GM18499 (cell line): ENCODE measurements at regions not wholly inside any gene's neighbourhood (a gene's known extent, or its start where the extent isn't known, plus 50 kb on each side); places are given as distances from the start of the nearest gene placed in this dataset.
"Not testable (repeated sequence)": the region's sequence is repeated elsewhere in the genome, so short reads cannot be mapped to it uniquely, and the experiment has no call there.

ENCODE experiments used
- ATAC-seq: cut with Tn5 transposase; IDR thresholded peaks from one replicate; pipeline ENCODE4 v1.9.1; 2021; ENCODE audit warnings: moderate number of reproducible peaks; ENCODE audit not compliant: insufficient read depth, unreplicated experiment

DNA sequence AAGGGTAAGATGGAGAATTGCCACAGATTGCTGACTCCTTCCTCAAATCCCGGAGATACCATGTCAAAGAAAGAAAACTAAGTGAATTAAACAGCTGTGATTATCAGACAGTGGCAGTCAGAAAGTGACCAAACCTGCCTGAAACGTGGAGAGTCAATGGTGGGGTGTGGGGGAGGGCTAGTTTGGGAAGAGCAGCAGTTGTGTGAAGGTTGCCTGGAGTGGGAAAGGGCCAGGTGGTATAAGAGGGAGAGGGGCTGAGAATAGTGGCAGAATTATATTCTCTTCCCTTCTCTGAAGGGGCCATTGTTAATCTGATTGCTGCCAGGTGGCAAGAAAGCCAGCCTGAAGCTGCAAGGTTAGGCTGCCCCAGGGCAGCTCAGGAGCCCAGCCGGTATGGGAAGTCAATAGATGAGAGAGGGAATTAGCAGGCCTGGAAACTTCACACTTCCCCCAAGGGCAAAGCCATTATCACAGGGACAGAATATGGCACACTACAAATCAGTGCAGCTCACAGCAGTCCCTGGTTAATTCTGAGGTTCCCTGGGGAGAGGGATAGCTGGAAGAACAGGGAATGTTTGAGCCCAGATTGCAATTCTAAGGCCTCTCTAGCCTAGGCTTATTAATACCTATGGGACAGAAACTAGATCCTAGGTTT lies 83.9 kb upstream of the ITGB1 start:
- ATAC-seq: no peak

DNA sequence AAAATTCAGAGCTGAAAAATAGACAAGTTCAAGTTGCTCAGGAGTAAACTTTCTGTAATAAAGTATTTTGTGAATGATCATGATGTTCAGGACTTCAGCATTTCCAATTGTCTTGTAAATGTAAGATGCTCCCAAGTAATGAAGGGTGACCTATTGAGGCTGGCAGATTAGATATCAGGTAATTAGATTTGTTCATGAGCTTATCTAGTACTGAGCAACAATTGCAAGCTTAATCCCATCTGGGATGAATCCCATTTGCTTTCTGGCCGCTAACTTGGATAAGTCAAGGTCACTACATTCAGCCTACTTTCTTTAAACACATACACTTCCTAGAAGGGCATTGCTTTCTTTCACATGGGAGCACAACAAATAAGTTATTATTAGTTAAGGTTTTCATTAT lies 82.4 kb upstream of the ITGB1 start:
- ATAC-seq: no peak

DNA sequence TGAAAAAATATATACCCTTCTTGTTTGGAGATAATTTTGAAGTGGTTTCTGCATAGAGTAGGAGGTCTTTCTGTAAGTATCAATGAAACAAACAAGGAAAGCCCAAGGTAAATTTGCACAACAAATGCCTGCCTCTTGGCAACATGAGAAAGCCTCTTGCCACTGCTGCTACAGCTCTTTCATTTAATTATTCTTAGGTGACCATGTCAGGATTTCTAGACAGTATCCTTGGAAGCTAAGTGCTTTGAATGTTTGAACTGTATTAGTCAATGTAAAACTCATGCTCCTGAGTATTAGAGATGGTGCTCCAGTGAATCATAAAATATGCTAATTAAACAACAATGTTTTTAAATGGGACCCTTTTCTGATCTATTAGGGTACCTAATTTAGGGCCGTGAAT lies 81.2 kb upstream of the ITGB1 start:
- no peak for ATAC-seq

DNA sequence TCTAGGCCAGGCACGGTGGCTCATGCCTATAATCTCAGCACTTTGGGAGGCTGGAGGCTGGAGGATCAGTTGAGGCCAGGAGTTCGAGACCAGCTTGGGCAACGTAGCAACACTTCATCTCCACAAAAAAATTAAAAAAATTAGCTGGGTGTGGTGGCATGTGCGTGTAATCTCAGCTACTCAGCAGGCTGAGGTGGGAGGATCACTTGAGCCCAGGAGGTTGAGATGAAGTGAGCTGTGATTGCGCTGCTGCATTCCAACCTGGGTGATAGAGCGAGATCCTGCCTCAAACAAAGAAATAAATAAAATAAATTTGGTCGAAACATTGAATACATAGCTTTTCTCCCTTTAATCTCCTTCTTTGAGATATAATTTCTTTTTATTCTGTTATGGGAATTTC lies 80.6 kb upstream of the ITGB1 start:
- ATAC-seq: no peak

DNA sequence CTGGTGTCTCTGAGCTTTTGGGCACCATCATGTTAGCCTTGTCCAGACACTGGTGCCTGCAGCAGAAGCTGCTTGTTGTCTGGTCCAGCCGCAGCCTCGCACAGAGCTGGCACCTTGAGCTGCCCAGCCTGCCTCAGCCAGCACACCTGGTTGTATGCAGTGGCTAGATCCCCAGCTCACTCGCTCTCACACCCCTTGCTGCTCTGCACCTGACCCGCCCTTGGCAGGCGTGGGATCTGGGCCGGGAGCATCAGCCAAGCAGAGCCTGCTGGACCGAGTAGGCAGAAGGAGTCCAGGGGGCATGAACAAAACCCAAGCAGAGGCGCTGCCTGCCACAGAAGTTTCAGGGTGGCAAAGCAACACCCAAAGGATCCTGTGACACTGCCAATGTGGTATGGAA lies 79.7 kb upstream of the ITGB1 start:
- no peak for ATAC-seq

DNA sequence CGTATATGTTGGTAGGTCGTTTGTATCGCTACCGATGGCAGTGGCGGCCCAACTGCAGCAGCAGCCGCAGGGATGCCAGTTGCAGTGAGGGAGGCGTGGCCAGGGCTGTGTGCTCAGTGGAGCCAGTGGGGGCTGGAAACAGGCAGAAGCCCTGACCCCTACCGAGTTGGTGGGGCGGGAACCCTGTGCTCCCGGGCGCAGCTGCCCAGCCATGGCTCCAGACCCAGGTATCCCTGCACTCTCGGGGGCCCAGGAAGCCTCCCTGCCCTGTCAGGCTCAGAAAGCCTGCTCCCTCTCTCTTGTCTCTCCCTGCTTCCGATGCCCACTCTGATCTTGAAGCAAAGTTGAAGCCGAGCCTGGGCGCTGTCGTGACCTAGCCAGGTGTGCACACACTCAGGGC lies 78.6 kb upstream of the ITGB1 start:
- ATAC-seq: no peak

DNA sequence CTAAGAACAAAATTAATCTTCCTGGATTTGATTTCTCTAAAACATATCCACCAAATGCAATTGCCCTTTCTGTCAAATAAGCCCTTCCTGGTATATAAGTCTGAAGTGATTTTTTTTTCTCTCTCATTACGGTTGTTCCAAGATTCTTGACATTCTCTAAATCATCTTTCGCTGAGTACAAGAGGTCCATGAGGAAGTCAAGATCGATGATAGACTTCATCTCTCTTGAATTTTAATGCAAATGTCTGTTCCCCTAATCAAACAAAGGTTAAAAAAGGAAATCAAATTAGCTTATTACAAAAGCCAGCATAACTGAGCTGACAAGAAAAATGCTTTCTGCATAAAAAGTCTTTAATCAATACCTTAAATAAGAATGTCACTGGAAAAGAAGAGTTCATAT lies 77.4 kb upstream of the ITGB1 start:
- ATAC-seq: no peak

DNA sequence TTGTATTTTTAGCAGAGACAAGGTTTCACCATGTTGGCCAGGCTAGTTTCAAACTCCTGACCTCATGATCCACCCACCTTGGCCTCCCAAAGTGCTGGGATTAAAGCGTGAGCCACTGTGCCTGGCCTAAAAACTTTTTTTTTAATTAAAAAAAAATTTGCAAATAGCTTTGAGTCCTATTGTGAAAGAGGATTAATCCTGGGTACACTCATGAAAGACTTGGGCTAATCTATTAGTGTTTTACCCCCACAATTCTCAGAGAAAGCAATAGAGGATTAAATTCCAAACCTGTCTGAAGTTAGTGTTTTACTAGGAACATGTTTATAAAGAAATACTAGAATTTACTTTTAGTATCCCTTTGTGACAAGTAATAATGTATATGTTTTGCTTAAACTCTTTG lies 76.9 kb upstream of the ITGB1 start:
- ATAC-seq: no peak

DNA sequence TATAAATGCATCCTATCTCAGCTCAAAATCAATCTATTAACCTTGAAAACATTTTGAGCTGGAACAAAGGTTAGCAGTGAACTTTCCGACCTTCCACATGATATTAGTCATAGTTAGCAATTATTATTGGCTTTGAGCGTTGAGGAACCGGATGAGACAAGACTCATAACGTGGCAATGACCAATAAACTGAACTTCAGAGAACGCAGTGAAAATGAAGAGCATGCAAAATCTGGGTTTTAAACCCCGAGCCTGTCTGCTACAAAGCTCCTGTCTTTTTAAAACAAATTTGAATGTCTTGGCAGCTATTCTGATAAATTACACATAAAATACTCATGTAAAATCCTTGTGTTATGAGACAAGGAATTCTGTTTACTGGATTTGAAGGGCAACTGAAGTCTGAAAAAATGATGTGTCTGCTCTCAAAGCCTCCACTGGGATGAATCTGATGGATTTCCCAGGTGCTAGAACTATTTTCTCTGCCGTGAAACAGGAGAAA lies 74.7 kb upstream of the ITGB1 start:
- no peak for ATAC-seq

DNA sequence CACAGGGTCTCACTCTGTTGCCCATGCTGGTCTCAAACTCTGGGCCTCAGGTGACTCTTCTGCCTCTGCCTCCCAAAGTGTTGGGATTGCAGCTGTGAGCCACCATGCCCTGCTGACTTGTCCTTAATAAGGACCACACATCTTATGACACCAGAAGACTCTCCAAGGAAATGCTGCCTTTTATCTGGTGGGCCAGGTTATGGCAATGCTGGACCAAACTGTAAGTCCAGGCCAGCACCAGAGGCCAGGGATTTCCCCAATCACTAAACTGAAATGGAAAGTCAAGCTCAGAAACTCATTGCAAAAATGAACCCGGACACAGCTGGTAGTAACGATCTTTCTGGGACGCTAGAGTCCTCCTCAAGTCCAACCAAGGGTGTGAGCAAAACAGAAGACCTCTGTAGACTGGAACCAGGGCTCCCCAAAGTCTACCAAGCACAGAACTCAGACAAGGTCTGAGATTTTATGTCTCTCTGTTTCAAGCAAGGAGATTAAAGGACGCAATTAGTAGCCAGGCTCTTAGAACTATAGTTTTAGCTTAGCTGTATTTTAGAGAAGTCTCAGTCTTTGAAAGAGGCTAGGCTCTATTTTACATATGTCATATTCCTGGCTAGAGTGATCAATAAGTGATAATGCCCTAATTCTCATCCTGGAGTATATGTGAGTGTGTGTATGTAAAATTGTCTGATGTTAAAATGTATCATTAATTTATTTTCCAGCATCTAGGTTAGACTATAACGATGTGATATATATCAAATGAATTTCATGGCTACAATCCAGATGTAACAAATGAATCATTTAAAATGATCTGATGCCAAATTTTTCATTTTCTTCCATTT lies 74.0 kb upstream of the ITGB1 start:
- no peak for ATAC-seq

DNA sequence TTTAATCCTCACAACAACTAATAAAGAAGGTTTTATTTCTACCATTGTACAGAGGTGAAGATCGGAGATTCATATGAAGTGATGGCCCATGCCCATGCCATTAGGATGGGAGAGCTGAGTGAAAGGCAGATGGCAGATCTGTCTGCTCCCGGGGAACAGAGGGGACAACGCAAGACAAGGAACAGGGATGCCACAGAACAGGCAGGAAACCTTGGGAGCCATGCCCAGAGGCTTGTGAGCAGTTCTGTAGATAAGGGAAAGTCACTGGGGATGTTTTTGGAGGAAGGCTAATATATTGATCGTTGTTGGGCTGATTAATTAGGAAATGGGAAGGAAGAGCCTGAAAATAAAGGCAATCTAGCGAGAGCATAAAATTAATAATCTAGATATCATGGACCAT lies 73.1 kb upstream of the ITGB1 start:
- no peak for ATAC-seq

DNA sequence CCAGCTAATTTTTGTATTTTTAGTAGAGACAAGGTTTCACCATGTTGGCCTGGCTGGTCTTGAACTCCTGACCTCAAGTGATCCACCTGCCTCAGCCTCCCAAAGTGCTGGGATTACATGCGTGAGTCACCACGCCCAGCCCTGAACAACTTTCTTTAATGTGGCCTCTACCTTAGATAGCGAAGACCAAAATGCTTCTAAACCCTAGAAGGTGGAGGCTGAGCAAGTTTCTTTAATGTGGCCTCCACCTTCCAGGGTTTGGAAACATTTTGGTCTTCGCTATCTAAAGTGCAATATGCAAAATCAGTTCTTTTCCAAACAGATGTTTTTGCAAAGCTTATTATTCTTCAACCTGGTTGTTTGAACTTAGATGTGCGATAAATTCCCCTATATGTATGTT lies 70.5 kb upstream of the ITGB1 start:
- not testable (repeated sequence) for ATAC-seq

DNA sequence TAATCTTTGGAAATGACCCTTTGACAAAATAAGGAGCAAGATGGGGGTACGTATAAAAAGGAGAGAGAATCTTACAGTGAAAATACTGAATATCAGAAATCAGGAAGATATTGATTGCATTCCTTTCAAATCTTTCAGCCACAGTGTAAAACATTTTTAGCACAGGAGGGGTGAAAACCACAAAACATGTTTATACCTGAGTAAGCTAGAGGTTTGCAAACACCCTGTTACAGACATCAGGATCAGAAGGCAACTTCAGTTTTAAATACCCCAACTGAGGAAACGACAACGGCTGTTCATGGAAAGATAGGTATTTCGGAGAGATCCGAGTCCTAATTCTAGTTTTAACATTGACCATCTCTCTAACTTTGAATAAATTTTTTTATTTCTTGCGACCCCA lies 69.1 kb upstream of the ITGB1 start:
- no peak for ATAC-seq

DNA sequence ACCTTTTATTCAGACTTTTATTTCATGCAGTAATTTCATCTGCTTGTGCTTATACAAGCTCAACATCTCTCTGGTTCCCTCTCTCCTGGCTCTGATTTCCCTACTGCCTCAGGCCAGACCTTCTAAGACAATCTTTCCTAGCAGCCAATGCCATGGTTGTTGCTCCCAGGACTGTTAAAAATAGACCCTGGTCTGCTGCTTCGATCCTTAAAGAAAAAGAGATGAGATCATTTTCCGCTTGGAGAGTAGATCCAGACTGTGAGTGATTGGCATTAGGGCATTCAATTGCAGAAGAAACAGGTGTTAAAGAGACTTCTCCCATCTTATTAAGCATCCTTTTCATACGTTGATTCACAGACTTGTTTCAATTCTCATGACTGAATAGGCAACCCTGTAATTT lies 68.4 kb upstream of the ITGB1 start:
- no peak for ATAC-seq

DNA sequence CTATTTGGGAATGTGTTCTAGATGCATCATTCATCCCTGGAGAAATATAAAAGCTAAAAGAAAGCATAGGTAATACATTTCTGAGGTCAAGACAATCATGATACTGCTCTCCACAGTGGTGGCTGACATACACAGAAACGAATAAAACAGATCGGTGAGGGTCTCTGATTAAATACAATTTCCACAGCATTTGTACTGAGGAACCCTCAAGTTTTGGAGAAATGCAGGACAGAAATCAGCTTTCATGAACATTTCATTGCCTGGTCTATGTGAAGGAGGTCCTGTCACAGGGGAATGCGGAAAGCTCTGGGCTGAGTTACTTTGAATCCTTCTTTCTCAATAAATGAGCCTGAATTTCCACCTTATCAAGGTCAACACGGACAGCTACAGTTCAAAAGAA lies 67.9 kb upstream of the ITGB1 start:
- no peak for ATAC-seq

DNA sequence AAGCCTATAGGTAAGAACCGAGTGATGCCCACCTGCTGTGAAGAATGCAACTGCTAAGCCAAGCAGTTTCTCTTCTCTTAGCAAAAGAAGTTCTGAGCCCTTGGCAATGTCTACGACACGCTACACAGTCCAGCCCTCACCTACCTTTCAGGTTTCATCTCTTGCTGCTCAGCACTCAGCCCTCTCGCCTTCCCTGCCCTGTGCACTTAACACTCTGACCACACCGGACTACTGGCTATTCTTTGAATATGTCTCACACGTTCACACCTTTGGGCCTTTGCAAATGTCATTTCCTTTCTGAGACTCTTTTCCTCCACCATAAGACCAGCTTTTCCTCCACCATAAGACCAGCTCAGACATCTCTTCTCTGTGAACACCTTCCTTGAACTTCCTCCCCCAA lies 67.0 kb upstream of the ITGB1 start:
- ATAC-seq: no peak

DNA sequence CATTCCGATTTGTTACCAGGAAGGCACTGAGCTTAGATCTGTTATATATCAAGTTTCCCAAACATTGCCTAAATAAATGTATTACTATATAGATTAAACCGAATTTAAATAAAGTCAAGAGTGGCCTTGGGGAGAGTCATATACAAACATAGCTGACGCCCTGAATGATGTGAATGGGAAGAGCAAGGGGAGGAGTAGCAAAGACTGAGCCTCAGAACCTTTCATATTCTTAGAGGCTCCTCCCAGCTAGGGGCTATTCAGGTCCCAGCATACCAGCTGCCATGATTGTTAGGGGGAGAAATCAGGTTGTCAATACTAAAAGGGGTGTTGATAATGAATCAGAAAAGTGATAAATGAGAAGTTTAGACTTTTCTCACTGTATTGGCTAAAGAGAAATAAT lies 64.7 kb upstream of the ITGB1 start:
- no peak for ATAC-seq

DNA sequence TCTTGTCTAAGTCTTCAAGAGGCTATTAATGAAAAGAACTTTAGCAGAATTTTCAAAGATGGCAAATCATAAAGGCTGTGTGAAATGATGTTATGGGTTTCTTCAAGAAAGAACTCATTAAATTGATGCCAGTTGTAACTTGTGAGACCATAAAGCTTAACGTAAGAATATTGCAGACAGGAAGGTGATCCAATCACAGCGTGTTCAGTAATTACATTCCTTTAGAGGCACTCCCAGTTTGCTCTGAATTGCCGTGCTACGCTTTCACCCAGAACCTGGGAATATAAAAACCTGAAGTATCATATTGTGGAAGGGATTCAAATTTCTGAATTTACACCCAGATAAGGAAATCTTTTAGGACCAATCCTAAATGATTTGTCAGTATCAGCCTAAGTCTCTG lies 64.1 kb upstream of the ITGB1 start:
- ATAC-seq: no peak

DNA sequence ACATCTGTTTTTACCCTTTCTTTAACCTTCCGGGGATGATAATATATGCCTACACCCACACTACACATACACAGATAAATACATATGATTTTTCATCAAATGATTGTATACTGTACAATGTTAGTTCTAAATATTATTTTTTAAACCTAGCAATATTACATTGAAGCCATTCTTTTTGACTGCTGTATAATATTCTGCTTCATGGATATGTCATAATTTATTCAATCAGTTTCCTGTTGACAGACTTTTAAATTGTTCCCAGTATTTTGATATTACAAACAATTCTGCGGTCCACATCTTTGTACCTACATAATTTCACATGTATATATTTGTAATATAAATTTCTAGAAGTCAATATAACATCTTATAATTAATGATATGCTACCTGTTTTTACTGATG lies 59.0 kb upstream of the ITGB1 start:
- ATAC-seq: no peak

DNA sequence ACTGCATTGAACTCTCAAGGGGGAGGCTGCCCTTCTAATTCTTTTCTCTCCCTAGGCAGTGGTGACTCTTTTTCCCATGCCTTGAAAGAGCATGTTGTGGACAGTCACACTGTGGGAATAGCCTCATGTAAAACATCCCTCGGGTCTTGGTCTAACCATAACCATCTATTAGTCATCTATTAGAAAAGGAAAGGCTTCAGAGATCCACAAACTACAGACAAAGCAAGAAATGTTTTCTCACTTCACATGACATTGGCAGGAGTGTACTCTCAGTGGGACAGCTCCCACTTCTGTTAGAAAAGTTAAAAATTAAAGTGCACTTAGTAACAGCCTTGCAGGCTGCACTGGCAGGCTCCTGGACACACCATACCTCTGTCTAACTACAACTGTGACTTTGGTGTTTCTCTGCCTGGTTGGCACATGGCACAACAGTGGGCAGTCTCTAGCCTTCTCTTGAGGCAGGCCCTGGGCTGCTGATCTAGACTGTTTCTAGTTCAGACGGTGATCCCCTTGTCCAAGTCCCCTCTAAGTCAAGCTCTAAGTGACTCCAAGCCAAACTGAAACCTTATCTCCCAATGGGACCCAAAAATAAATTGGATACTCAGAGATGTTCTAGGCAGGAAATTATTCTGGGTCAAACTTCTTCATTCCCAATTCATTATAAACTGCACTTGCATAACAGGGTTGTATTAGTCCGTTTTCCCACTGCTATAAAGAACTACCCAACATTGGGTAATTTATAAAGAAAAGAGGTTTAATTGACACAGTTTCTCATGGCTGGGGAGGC lies 57.9 kb upstream of the ITGB1 start:
- no peak for ATAC-seq

DNA sequence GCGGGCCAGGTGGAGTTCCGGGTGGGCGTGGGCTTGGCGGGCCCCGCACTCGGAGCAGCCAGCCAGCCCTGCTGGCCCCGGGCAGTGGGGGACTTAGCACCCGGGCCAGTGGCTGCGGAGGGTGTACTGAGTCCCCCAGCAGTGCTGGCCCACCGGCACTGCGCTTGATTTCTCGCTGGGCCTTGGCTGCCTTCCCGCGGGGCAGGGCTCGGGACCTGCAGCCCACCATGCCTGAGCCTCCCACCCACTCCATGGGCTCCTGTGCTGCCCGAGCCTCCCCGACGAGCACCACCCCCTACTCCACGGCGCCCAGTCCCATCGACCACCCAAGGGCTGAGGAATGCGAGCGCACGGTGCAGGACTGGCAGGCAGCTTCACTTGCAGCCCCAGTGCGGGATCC lies 55.3 kb upstream of the ITGB1 start:
- ATAC-seq: not testable (repeated sequence)
